ENCODE measurements at regions not wholly inside any gene's neighbourhood (a gene's known extent, or its start where the extent isn't known, plus 50 kb on each side); places are given as distances from the start of the nearest gene placed in this dataset.

DNA sequence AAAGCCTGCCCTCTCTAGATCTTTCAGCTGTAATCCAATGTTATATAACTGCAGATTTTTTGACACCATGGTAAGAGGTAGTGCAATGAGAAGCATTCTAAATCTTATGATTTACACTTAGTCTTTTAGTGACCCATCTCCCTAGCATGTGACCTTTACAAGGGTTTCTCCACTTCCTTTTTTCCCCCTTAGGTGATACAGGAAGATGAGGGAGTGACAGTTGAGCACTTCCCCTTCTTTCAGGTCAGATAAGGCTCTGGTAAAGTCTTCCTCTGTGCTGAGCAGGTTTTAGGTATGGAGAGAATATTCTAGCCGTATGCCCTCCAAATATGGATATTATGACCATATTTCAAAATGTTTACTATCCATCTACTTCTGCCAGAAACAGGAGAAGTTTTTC is 753.6 kb downstream of the JRKL start:
- TF ChIP-seq, protein P1, sequence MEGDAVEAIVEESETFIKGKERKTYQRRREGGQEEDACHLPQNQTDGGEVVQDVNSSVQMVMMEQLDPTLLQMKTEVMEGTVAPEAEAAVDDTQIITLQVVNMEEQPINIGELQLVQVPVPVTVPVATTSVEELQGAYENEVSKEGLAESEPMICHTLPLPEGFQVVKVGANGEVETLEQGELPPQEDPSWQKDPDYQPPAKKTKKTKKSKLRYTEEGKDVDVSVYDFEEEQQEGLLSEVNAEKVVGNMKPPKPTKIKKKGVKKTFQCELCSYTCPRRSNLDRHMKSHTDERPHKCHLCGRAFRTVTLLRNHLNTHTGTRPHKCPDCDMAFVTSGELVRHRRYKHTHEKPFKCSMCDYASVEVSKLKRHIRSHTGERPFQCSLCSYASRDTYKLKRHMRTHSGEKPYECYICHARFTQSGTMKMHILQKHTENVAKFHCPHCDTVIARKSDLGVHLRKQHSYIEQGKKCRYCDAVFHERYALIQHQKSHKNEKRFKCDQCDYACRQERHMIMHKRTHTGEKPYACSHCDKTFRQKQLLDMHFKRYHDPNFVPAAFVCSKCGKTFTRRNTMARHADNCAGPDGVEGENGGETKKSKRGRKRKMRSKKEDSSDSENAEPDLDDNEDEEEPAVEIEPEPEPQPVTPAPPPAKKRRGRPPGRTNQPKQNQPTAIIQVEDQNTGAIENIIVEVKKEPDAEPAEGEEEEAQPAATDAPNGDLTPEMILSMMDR (IDR thresholded peaks at IDR 0.05), result no peak
- no peak for TF ChIP-seq POLR2A (IDR thresholded peaks at IDR 0.05)

Data from esophagus squamous epithelium (tissue), 4 donors.